ENCODE measurements at regions not wholly inside any gene's neighbourhood (a gene's known extent, or its start where the extent isn't known, plus 50 kb on each side); places are given as distances from the start of the nearest gene placed in this dataset.

- no peaks in the 10 kb centered on the region for H3K27me3 ChIP-seq (ENCODE audit: control insufficient read depth in 1 of 2, insufficient read depth in 2 of 2, low read length in 2 of 2)
- no peak for DNase-seq (ENCODE audit: low spot score)
- no peak overlapping the region for H3K9ac ChIP-seq (ENCODE audit: insufficient read depth, low read depth, low read length)
- no peak for FAIRE-seq
- no peaks in the 10 kb centered on the region for H4K20me1 ChIP-seq (ENCODE audit: insufficient read depth, low read length)
- POLR2A ChIA-PET, result no interaction called here
- intact Hi-C loops (cut with micrococcal nuclease; ENCODE audit: unreplicated experiment) (loop anchor here (2.0 kb wide), 1 partner anchor 1131 kb away; no protein-coding TSS in a partner anchor), in situ Hi-C loops (cut with HindIII; ENCODE audit: extremely low pct_ligation_motif_present, low pct_unique_long_range_greater_than_20kb) (no loop called here)
- H3K4me2 ChIP-seq (ENCODE audit: low read depth, low read length), result no peak overlapping the region
- no peaks in the 10 kb centered on the region for H3K36me3 ChIP-seq (replicated peaks in 1 of 2; ENCODE audit: control insufficient read depth in 1 of 2, insufficient read depth in 2 of 2, low read length in 2 of 2)
- CTCF ChIA-PET (ENCODE audit: low intra/inter-chr PET ratio, low total read pairs), result interaction anchor here (0.8 kb wide), 1 partner anchor 1132 kb away, joined by 3 read pairs; no protein-coding TSS in a partner anchor
- H3K79me2 ChIP-seq (ENCODE audit: insufficient read depth, low read length), result no peaks in the 10 kb centered on the region
- no peaks in the 10 kb centered on the region for H3K4me1 ChIP-seq (ENCODE audit: insufficient read depth, low read length)
- no peak overlapping the region for H3K4me3 ChIP-seq (replicated peaks in 1 of 3; ENCODE audit: insufficient read depth in 1 of 3, low read depth in 2 of 3, low read length in 3 of 3)
- H2AFZ ChIP-seq (ENCODE audit: low read length), result no peak overlapping the region
- peak; percentile 83 for ATAC-seq
- BruUV-seq (replicated peaks), result no TSS peak
- H3K27ac ChIP-seq (ENCODE audit: extremely low read length, insufficient read depth, low read length), result no peak overlapping the region
- 53% methylated on average over 8 of the region's 12 CpGs for WGBS (ENCODE audit: low lambda C conversion rate)
- H3K9me3 ChIP-seq (ENCODE audit: low read length), result no peaks in the 10 kb centered on the region
- no peak for TF ChIP-seq ZC3H4 (CRISPR knock-in tag; IDR thresholded peaks at IDR 0.05; ENCODE audit: borderline replicate concordance)
- no peak; the same call in 1 of the 2 replicates for TF ChIP-seq SMC3 (IDR thresholded peaks at IDR 0.05; ENCODE audit: low read length)
- no peak for TF ChIP-seq ZNF142 (CRISPR knock-in tag; IDR thresholded peaks at IDR 0.05)
- no peak for TF ChIP-seq CENPX (CRISPR knock-in tag; IDR thresholded peaks at IDR 0.05)
- TF ChIP-seq, protein P1, sequence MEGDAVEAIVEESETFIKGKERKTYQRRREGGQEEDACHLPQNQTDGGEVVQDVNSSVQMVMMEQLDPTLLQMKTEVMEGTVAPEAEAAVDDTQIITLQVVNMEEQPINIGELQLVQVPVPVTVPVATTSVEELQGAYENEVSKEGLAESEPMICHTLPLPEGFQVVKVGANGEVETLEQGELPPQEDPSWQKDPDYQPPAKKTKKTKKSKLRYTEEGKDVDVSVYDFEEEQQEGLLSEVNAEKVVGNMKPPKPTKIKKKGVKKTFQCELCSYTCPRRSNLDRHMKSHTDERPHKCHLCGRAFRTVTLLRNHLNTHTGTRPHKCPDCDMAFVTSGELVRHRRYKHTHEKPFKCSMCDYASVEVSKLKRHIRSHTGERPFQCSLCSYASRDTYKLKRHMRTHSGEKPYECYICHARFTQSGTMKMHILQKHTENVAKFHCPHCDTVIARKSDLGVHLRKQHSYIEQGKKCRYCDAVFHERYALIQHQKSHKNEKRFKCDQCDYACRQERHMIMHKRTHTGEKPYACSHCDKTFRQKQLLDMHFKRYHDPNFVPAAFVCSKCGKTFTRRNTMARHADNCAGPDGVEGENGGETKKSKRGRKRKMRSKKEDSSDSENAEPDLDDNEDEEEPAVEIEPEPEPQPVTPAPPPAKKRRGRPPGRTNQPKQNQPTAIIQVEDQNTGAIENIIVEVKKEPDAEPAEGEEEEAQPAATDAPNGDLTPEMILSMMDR (CRISPR knock-in tag; IDR thresholded peaks at IDR 0.05), result peak; percentile 39; the same call in 1 of the 2 replicates
- TF ChIP-seq RNF2 (conservative IDR thresholded peaks at IDR 0.05; ENCODE audit: low read depth), result no peak
- TF ChIP-seq STAG1 (CRISPR knock-in tag; IDR thresholded peaks at IDR 0.05), result peak; percentile 32
Measured at GRCh38 chr5:120817044-120817985, 353.2 kb downstream of the PRR16 start.
